ENCODE measurements at regions not wholly inside any gene's neighbourhood (a gene's known extent, or its start where the extent isn't known, plus 50 kb on each side); places are given as distances from the start of the nearest gene placed in this dataset.

GRCh38 chr2:126531029-126531428, 124.9 kb upstream of the GYPC start:
- no peak for DNase-seq (ENCODE audit: low read depth)
- TF ChIP-seq, protein P1, sequence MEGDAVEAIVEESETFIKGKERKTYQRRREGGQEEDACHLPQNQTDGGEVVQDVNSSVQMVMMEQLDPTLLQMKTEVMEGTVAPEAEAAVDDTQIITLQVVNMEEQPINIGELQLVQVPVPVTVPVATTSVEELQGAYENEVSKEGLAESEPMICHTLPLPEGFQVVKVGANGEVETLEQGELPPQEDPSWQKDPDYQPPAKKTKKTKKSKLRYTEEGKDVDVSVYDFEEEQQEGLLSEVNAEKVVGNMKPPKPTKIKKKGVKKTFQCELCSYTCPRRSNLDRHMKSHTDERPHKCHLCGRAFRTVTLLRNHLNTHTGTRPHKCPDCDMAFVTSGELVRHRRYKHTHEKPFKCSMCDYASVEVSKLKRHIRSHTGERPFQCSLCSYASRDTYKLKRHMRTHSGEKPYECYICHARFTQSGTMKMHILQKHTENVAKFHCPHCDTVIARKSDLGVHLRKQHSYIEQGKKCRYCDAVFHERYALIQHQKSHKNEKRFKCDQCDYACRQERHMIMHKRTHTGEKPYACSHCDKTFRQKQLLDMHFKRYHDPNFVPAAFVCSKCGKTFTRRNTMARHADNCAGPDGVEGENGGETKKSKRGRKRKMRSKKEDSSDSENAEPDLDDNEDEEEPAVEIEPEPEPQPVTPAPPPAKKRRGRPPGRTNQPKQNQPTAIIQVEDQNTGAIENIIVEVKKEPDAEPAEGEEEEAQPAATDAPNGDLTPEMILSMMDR (IDR thresholded peaks at IDR 0.05; ENCODE audit: control insufficient read depth, extremely low read depth, insufficient read depth): no peak
- no peak overlapping the region for H3K4me3 ChIP-seq (ENCODE audit: low read depth, low read length)

DNA sequence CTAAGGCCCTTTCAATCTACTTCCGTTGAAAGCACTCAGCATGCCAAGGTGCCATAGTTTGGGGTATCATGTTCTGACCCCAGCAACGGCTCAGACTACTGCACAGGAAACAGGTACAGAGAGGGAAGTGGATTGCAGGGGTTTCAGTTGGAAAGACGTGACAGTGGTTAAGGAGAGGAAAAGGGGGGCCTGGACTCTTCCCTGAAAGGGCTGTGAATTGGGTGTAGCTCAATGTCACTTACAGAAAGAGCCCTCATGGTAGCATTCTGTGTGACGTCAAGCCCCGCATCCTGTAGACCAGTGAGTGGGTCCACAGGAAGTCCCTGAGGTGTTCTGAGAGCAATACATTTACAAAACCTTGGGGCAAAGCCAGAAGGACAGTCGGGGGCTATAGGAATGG, 121.5 kb upstream of the GYPC start:
- no peak for DNase-seq (ENCODE audit: low read depth)
- TF ChIP-seq, protein P1 (IDR thresholded peaks at IDR 0.05; ENCODE audit: control insufficient read depth, extremely low read depth, insufficient read depth): no peak
- no peak overlapping the region for H3K4me3 ChIP-seq (ENCODE audit: low read depth, low read length)

GRCh38 chr2:126535408-126535807, 120.5 kb upstream of the GYPC start:
- H3K4me3 ChIP-seq (ENCODE audit: low read depth, low read length): no peak overlapping the region
- DNase-seq (ENCODE audit: low read depth): no peak
- TF ChIP-seq, protein P1 (IDR thresholded peaks at IDR 0.05; ENCODE audit: control insufficient read depth, extremely low read depth, insufficient read depth): no peak

GRCh38 chr2:126536605-126537200, 119.3 kb upstream of the GYPC start:
- no peak overlapping the region for H3K4me3 ChIP-seq (ENCODE audit: low read depth, low read length)
- TF ChIP-seq, protein P1 (IDR thresholded peaks at IDR 0.05; ENCODE audit: control insufficient read depth, extremely low read depth, insufficient read depth): no peak
- no peak for DNase-seq (ENCODE audit: low read depth)

GRCh38 chr2:126539101-126539500, 116.9 kb upstream of the GYPC start:
- no peak for DNase-seq (ENCODE audit: low read depth)

DNA sequence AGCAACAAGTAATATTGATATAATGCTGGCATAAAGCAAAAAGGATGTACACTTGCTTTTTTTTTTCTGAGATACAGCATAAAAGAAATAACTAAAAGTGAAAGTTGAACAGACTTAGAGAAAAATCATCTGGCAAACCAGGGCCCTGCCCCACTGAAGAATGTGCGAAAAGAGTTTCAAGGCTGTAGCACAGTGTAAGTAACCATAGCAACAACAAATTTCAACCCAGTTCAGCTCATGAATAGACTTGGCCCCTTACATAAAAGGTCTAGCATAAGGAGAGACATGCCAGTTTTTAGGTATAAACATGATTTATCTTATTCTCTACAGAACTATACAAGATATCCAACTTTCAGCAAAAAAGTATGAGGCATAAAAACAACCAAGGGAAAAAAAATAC, 113.7 kb upstream of the GYPC start:
- H3K4me3 ChIP-seq (ENCODE audit: low read depth, low read length): no peak overlapping the region
- TF ChIP-seq, protein P1 (IDR thresholded peaks at IDR 0.05; ENCODE audit: control insufficient read depth, extremely low read depth, insufficient read depth): no peak
- DNase-seq (ENCODE audit: low read depth): no peak

More at GRCh38 chr2:126539101-126539500, 116.9 kb upstream of the GYPC start:
- no peak overlapping the region for H3K4me3 ChIP-seq (ENCODE audit: low read depth, low read length)
- TF ChIP-seq, protein P1 (IDR thresholded peaks at IDR 0.05; ENCODE audit: control insufficient read depth, extremely low read depth, insufficient read depth): no peak

DNA sequence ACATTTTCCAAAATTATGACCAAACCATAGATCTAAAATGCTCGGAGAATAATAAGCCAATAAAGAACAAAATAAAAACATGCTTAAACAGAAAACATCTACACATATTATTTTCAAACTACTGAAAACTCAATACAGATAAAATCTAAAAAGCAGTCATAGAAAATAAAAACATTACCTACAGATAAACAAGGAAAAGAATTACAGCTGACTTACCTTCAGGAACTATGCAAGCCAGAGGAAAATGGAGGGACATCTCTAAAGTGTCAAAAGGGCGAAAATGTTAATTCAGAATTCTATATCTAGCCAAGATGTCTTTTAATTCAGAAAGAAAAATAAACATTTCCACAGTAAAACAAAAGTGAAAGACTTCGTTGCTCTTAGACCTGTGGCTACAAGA, 112.9 kb upstream of the GYPC start:
- TF ChIP-seq, protein P1 (IDR thresholded peaks at IDR 0.05; ENCODE audit: control insufficient read depth, extremely low read depth, insufficient read depth): no peak
- no peak overlapping the region for H3K4me3 ChIP-seq (ENCODE audit: low read depth, low read length)
- DNase-seq (ENCODE audit: low read depth): no peak
